ENCODE measurements at regions not wholly inside any gene's neighbourhood (a gene's known extent, or its start where the extent isn't known, plus 50 kb on each side); places are given as distances from the start of the nearest gene placed in this dataset.

- Histone ChIP-seq H3K27ac (no peak overlapping the region), H3K4me3 (no peak overlapping the region), H3K4me1 (ENCODE audit: insufficient read depth) (no peaks in the 10 kb centered on the region), H3K27me3 (replicated peaks; ENCODE audit: insufficient read depth) (no peaks in the 10 kb centered on the region), H3K9ac (no peak overlapping the region), H3K36me3 (ENCODE audit: low read depth) (no peaks in the 10 kb centered on the region), H3K9me3 (ENCODE audit: low read depth) (no peaks in the 10 kb centered on the region), H2AFZ (no peak overlapping the region), H3K9me2 (ENCODE audit: insufficient read depth) (no peaks in the 10 kb centered on the region), H3K4me2 (ENCODE audit: unreplicated experiment) (no peak overlapping the region), H4K20me1 (ENCODE audit: insufficient read depth) (no peaks in the 10 kb centered on the region; the same call in 1 of the 2 replicates), H3K79me2 (ENCODE audit: insufficient read depth) (no peaks in the 10 kb centered on the region), H3F3A (ENCODE audit: insufficient read depth) (no peaks in the 10 kb centered on the region)
- 16 to 19% methylated on average over 2 of the region's 2 CpGs for WGBS, 2 experiments (ENCODE audit: low coverage in 1 of 2, low lambda C conversion rate in 2 of 2, missing lambda C conversion rate in 2 of 2)
- TF ChIP-seq EZH2phosphoT487 (IDR thresholded peaks at IDR 0.05; ENCODE audit: insufficient read depth, low read depth) (no peak), EZH2 (IDR thresholded peaks at IDR 0.05; ENCODE audit: insufficient read depth, poor library complexity, severe bottlenecking) (no peak)
- in situ Hi-C loops (cut with MboI), result no loop called here
- DNase-seq, result no peak
Observed at GRCh38 chr5:51872144-51872543, 488.9 kb downstream of the ISL1 start.

DNA sequence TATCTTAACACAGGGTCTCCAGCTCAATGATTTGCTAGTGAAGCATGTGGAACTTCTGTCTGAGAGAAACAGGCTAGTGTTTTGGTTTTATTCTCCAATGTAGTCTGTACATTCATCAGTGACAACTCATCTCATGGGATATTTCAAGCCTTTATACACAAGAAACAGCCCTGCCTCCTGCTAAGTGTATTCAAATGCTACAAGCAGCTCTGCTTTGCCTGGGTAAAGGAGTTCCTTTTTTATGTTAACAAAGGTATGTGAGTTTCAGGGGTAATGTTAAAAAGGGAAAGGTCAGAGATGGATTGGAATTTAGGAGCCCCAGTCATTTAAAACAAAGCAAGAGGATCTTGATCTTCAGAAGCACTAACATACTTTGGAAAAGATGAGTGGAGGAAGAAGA, 498.7 kb downstream of the ISL1 start:
- H3K9me2 ChIP-seq (ENCODE audit: insufficient read depth), result no peaks in the 10 kb centered on the region
- H3F3A ChIP-seq (ENCODE audit: insufficient read depth), result no peaks in the 10 kb centered on the region
- H4K20me1 ChIP-seq (ENCODE audit: insufficient read depth), result no peaks in the 10 kb centered on the region
- in situ Hi-C loops (cut with MboI), result no loop called here
- DNase-seq, result no peak
- no peaks in the 10 kb centered on the region for H3K9me3 ChIP-seq (ENCODE audit: low read depth)
- H3K4me3 ChIP-seq, result no peak overlapping the region
- no peak overlapping the region for H2AFZ ChIP-seq
- H3K9ac ChIP-seq, result no peak overlapping the region
- no peak overlapping the region for H3K4me2 ChIP-seq (ENCODE audit: unreplicated experiment)
- no peaks in the 10 kb centered on the region for H3K79me2 ChIP-seq (ENCODE audit: insufficient read depth)
- no peaks in the 10 kb centered on the region for H3K27me3 ChIP-seq (replicated peaks; ENCODE audit: insufficient read depth)
- no peaks in the 10 kb centered on the region for H3K36me3 ChIP-seq (ENCODE audit: low read depth)
- H3K4me1 ChIP-seq (ENCODE audit: insufficient read depth), result no peaks in the 10 kb centered on the region
- TF ChIP-seq EZH2phosphoT487 (IDR thresholded peaks at IDR 0.05; ENCODE audit: insufficient read depth, low read depth), result no peak
- no peak for TF ChIP-seq EZH2 (IDR thresholded peaks at IDR 0.05; ENCODE audit: insufficient read depth, poor library complexity, severe bottlenecking)
- no peak overlapping the region for H3K27ac ChIP-seq

- no peaks in the 10 kb centered on the region for H3K9me2 ChIP-seq (ENCODE audit: insufficient read depth)
- no peaks in the 10 kb centered on the region for H3K4me1 ChIP-seq (ENCODE audit: insufficient read depth)
- in situ Hi-C loops (cut with MboI), result no loop called here
- DNase-seq, result no peak
- no peaks in the 10 kb centered on the region for H4K20me1 ChIP-seq (ENCODE audit: insufficient read depth)
- no peaks in the 10 kb centered on the region for H3F3A ChIP-seq (ENCODE audit: insufficient read depth)
- no peak overlapping the region for H3K4me3 ChIP-seq
- H3K4me2 ChIP-seq (ENCODE audit: unreplicated experiment), result no peak overlapping the region
- H3K79me2 ChIP-seq (ENCODE audit: insufficient read depth), result no peaks in the 10 kb centered on the region
- 0% methylated on average over 1 of the region's 1 CpG for WGBS, 2 experiments (ENCODE audit: low coverage in 1 of 2, low lambda C conversion rate in 2 of 2, missing lambda C conversion rate in 2 of 2)
- H3K36me3 ChIP-seq (ENCODE audit: low read depth), result no peaks in the 10 kb centered on the region
- H3K9ac ChIP-seq, result no peak overlapping the region
- no peaks in the 10 kb centered on the region for H3K27me3 ChIP-seq (replicated peaks; ENCODE audit: insufficient read depth)
- H3K9me3 ChIP-seq (ENCODE audit: low read depth), result no peaks in the 10 kb centered on the region
- TF ChIP-seq EZH2 (IDR thresholded peaks at IDR 0.05; ENCODE audit: insufficient read depth, poor library complexity, severe bottlenecking) (no peak), EZH2phosphoT487 (IDR thresholded peaks at IDR 0.05; ENCODE audit: insufficient read depth, low read depth) (no peak)
- no peak overlapping the region for H3K27ac ChIP-seq
- no peak overlapping the region for H2AFZ ChIP-seq
Observed at GRCh38 chr5:51882647-51883046, 499.4 kb downstream of the ISL1 start.

DNA sequence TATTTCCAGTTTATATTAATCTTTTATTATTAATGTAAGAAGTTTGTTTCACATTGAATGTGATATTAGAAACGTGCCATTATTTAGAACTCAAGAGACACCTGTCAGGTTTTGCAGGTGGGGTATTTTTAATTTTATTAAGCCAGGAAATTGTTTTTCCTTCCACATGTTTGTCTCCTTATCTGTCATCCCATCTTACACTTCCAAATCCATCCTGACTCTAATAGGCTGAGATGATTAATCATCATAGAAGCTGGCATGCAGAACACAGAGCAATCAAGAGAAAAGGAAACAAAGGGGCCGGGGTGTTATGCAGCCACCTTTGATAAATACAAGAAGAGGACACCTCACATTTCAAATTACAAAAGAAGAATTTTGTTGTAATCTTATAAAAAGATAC, 506.5 kb downstream of the ISL1 start:
- Histone ChIP-seq H3K9me2 (ENCODE audit: insufficient read depth) (no peaks in the 10 kb centered on the region), H3K27ac (no peak overlapping the region), H3K9me3 (ENCODE audit: low read depth) (no peaks in the 10 kb centered on the region), H3K9ac (no peak overlapping the region), H3K36me3 (ENCODE audit: low read depth) (no peaks in the 10 kb centered on the region), H4K20me1 (ENCODE audit: insufficient read depth) (no peaks in the 10 kb centered on the region), H3K4me3 (no peak overlapping the region), H3K4me1 (ENCODE audit: insufficient read depth) (no peaks in the 10 kb centered on the region), H2AFZ (no peak overlapping the region), H3K79me2 (ENCODE audit: insufficient read depth) (no peaks in the 10 kb centered on the region), H3K4me2 (ENCODE audit: unreplicated experiment) (no peak overlapping the region), H3K27me3 (replicated peaks; ENCODE audit: insufficient read depth) (no peaks in the 10 kb centered on the region), H3F3A (ENCODE audit: insufficient read depth) (no peaks in the 10 kb centered on the region)
- no peak for TF ChIP-seq EZH2phosphoT487 (IDR thresholded peaks at IDR 0.05; ENCODE audit: insufficient read depth, low read depth)
- TF ChIP-seq EZH2 (IDR thresholded peaks at IDR 0.05; ENCODE audit: insufficient read depth, poor library complexity, severe bottlenecking), result no peak
- 4 to 6% methylated on average over 2 of the region's 2 CpGs for WGBS, 2 experiments (ENCODE audit: low coverage in 1 of 2, low lambda C conversion rate in 2 of 2, missing lambda C conversion rate in 2 of 2)
- in situ Hi-C loops (cut with MboI), result no loop called here
- no peak for DNase-seq

- H3K9me2 ChIP-seq (ENCODE audit: insufficient read depth), result no peaks in the 10 kb centered on the region
- no peak overlapping the region for H3K4me3 ChIP-seq
- H2AFZ ChIP-seq, result no peak overlapping the region
- H3F3A ChIP-seq (ENCODE audit: insufficient read depth), result no peaks in the 10 kb centered on the region
- no peaks in the 10 kb centered on the region for H3K27me3 ChIP-seq (replicated peaks; ENCODE audit: insufficient read depth)
- H3K9me3 ChIP-seq (ENCODE audit: low read depth), result no peaks in the 10 kb centered on the region
- H3K36me3 ChIP-seq (ENCODE audit: low read depth), result no peaks in the 10 kb centered on the region
- WGBS, 2 experiments (ENCODE audit: low coverage in 1 of 2, low lambda C conversion rate in 2 of 2, missing lambda C conversion rate in 2 of 2), result 23 to 27% methylated on average over 5 of the region's 5 CpGs
- H3K27ac ChIP-seq, result no peak overlapping the region
- no peaks in the 10 kb centered on the region for H4K20me1 ChIP-seq (ENCODE audit: insufficient read depth)
- TF ChIP-seq EZH2phosphoT487 (IDR thresholded peaks at IDR 0.05; ENCODE audit: insufficient read depth, low read depth) (no peak), EZH2 (IDR thresholded peaks at IDR 0.05; ENCODE audit: insufficient read depth, poor library complexity, severe bottlenecking) (no peak)
- in situ Hi-C loops (cut with MboI), result no loop called here
- H3K4me2 ChIP-seq (ENCODE audit: unreplicated experiment), result no peak overlapping the region
- H3K9ac ChIP-seq, result no peak overlapping the region
- no peaks in the 10 kb centered on the region for H3K4me1 ChIP-seq (ENCODE audit: insufficient read depth)
- no peaks in the 10 kb centered on the region for H3K79me2 ChIP-seq (ENCODE audit: insufficient read depth)
- DNase-seq, result no peak
Observed at GRCh38 chr5:51890435-51891116, 507.3 kb downstream of the ISL1 start.

Data from GM23248 (cell line).